Osteoblast (primary cell): ENCODE measurements at regions not wholly inside any gene's neighbourhood (a gene's known extent, or its start where the extent isn't known, plus 50 kb on each side); places are given as distances from the start of the nearest gene placed in this dataset.

ENCODE experiments used
- DNase-seq: peaks from one replicate; pipeline ENCODE4 v3.0.0; 2011; ENCODE audit warnings: low spot score, mixed read lengths; ENCODE audit not compliant: insufficient read length; ENCODE audit errors: missing footprints
- H2AFZ ChIP-seq: 2 replicates; pipeline ENCODE4 v1.6.0; 2011; ENCODE audit warnings: mild to moderate bottlenecking, low read length
- H3K27ac ChIP-seq: 2 replicates; pipeline ENCODE4 v1.5.1; 2011; ENCODE audit warnings: mild to moderate bottlenecking, low read depth, low read length, moderate library complexity
- H3K27me3 ChIP-seq: 2 replicates; pipeline ENCODE4 v1.6.0; 2012; ENCODE audit warnings: mild to moderate bottlenecking, control low read depth, inconsistent platforms, low read length, moderate library complexity; ENCODE audit not compliant: insufficient read depth
- H3K36me3 ChIP-seq: 2 replicates; pipeline ENCODE4 v1.5.1; 2011; ENCODE audit warnings: mild to moderate bottlenecking, low read length, control low read depth, moderate library complexity; ENCODE audit not compliant: insufficient read depth
- H3K4me1 ChIP-seq: 2 replicates; pipeline ENCODE4 v1.5.1; 2011; ENCODE audit warnings: mild to moderate bottlenecking, low read length, control low read depth, moderate library complexity; ENCODE audit not compliant: insufficient read depth
- H3K4me2 ChIP-seq: 2 replicates; pipeline ENCODE4 v1.6.0; 2011; ENCODE audit warnings: mild to moderate bottlenecking, low read length; ENCODE audit not compliant: insufficient read depth
- H3K4me3 ChIP-seq: fragments of 200-600 bp; sonication (generic); 3 replicates; pipeline ENCODE4 v1.5.1; 2012; ENCODE audit warnings: mild to moderate bottlenecking, low read length, inconsistent platforms; ENCODE audit not compliant: insufficient read depth
- H3K79me2 ChIP-seq: 2 replicates; pipeline ENCODE4 v1.6.0; 2012; ENCODE audit warnings: mild to moderate bottlenecking, low read length, control low read depth, inconsistent platforms; ENCODE audit not compliant: insufficient read depth
- H3K9me3 ChIP-seq: 2 replicates; pipeline ENCODE4 v1.5.1; 2011; ENCODE audit warnings: low read depth, low read length, control low read depth
- H4K20me1 ChIP-seq: 2 replicates; pipeline ENCODE4 v1.6.0; 2012; ENCODE audit warnings: mild to moderate bottlenecking, low read length, control low read depth; ENCODE audit not compliant: insufficient read depth
- TF ChIP-seq, protein P1 (sequence below): IDR thresholded peaks from 2 replicates; pipeline ENCODE4 v1.5.1; 2011; ENCODE audit warnings: mild to moderate bottlenecking, low read depth, low read length, moderate library complexity; ENCODE audit errors: extremely low read depth

GRCh38 chr1:106178791-106179190, 877.7 kb upstream of the PRMT6 start:
- Histone ChIP-seq H3K27me3 (no peaks in the 10 kb centered on the region), H3K4me2 (no peak overlapping the region), H2AFZ (no peak overlapping the region), H3K9me3 (peaks cover 3% of the 10 kb centered on the region), H3K36me3 (no peaks in the 10 kb centered on the region), H3K27ac (no peak overlapping the region), H4K20me1 (no peaks in the 10 kb centered on the region), H3K4me3 (no peak overlapping the region), H3K79me2 (no peaks in the 10 kb centered on the region), H3K4me1 (no peaks in the 10 kb centered on the region)
- TF ChIP-seq, protein P1, sequence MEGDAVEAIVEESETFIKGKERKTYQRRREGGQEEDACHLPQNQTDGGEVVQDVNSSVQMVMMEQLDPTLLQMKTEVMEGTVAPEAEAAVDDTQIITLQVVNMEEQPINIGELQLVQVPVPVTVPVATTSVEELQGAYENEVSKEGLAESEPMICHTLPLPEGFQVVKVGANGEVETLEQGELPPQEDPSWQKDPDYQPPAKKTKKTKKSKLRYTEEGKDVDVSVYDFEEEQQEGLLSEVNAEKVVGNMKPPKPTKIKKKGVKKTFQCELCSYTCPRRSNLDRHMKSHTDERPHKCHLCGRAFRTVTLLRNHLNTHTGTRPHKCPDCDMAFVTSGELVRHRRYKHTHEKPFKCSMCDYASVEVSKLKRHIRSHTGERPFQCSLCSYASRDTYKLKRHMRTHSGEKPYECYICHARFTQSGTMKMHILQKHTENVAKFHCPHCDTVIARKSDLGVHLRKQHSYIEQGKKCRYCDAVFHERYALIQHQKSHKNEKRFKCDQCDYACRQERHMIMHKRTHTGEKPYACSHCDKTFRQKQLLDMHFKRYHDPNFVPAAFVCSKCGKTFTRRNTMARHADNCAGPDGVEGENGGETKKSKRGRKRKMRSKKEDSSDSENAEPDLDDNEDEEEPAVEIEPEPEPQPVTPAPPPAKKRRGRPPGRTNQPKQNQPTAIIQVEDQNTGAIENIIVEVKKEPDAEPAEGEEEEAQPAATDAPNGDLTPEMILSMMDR = no peak
- no peak for DNase-seq

- TF ChIP-seq, protein P1 = no peak
- no peaks in the 10 kb centered on the region for H4K20me1 ChIP-seq
- DNase-seq = no peak
- peaks cover 3% of the 10 kb centered on the region for H3K9me3 ChIP-seq
- H2AFZ ChIP-seq = no peak overlapping the region
- no peak overlapping the region for H3K27ac ChIP-seq
- H3K4me3 ChIP-seq = no peak overlapping the region
- H3K27me3 ChIP-seq = no peaks in the 10 kb centered on the region
- H3K4me1 ChIP-seq = no peaks in the 10 kb centered on the region
- no peaks in the 10 kb centered on the region for H3K79me2 ChIP-seq
- H3K36me3 ChIP-seq = no peaks in the 10 kb centered on the region
- no peak overlapping the region for H3K4me2 ChIP-seq
Measured at GRCh38 chr1:106181866-106182265, 874.6 kb upstream of the PRMT6 start.

DNA sequence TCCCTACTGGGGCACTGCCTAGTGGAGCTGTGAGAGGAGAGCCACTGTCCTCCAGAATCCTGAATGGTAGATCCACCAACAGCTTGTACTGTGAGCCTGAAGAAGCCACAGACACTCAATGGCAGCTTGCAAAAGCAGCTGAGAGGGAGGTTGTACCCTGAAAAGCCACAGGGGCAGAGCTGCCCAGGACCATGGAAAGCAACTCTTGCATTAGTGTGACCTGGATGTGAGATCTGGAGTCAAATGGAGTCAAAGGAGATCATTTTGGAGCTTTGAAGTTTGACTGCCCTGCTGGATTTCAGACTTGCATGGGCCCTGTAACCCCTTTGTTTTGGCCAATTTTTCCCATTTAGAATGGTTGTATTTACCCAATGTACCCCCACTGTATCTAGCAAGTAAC, 871.4 kb upstream of the PRMT6 start:
- TF ChIP-seq, protein P1 = no peak
- no peaks in the 10 kb centered on the region for H3K79me2 ChIP-seq
- H3K4me3 ChIP-seq = no peak overlapping the region
- no peaks in the 10 kb centered on the region for H3K36me3 ChIP-seq
- peaks cover 3% of the 10 kb centered on the region for H3K9me3 ChIP-seq
- no peaks in the 10 kb centered on the region for H3K27me3 ChIP-seq
- no peaks in the 10 kb centered on the region for H3K4me1 ChIP-seq
- no peak overlapping the region for H3K4me2 ChIP-seq
- no peak overlapping the region for H3K27ac ChIP-seq
- H4K20me1 ChIP-seq = no peaks in the 10 kb centered on the region
- no peak for DNase-seq
- H2AFZ ChIP-seq = no peak overlapping the region

- TF ChIP-seq, protein P1 = no peak
- Histone ChIP-seq H3K36me3 (no peaks in the 10 kb centered on the region), H3K79me2 (no peaks in the 10 kb centered on the region), H3K27ac (no peak overlapping the region), H4K20me1 (no peaks in the 10 kb centered on the region), H2AFZ (no peak overlapping the region), H3K4me3 (no peak overlapping the region), H3K27me3 (no peaks in the 10 kb centered on the region), H3K4me2 (no peak overlapping the region), H3K9me3 (no peaks in the 10 kb centered on the region), H3K4me1 (no peaks in the 10 kb centered on the region)
- DNase-seq = no peak
Measured at GRCh38 chr1:106189780-106190179, 866.7 kb upstream of the PRMT6 start.
